Astrocyte (in vitro differentiated cells and primary cell): ENCODE measurements at regions not wholly inside any gene's neighbourhood (a gene's known extent, or its start where the extent isn't known, plus 50 kb on each side); places are given as distances from the start of the nearest gene placed in this dataset.

Source experiments
- CTCF ChIP-seq: IDR thresholded peaks from 2 replicates; pipeline ENCODE4 v1.5.1; 2011; ENCODE audit warnings: low read depth, mild to moderate bottlenecking, inconsistent platforms, low read length, moderate library complexity; ENCODE audit not compliant: insufficient read depth
- EZH2 ChIP-seq: IDR thresholded peaks from 2 replicates; pipeline ENCODE4 v1.6.1; 2012; ENCODE audit warnings: mild to moderate bottlenecking, low read length, inconsistent platforms; ENCODE audit not compliant: insufficient read depth

- TF ChIP-seq CTCF, result no peak
- TF ChIP-seq EZH2, result no peak
Measured at GRCh38 chr4:19987746-19988145, 264.0 kb upstream of the SLIT2 start.
